CD4-positive, CD25-positive, alpha-beta regulatory T cell (primary cell): ENCODE measurements at regions not wholly inside any gene's neighbourhood (a gene's known extent, or its start where the extent isn't known, plus 50 kb on each side); places are given as distances from the start of the nearest gene placed in this dataset.

Source experiments
- ATAC-seq, 2 donors: fragments of 150-1000 bp; cut with Tn5 transposase; one replicate each; pipeline ENCODE4 v1.10.0; 2021; ENCODE audit warnings: low read depth in 2 of 2, moderate number of reproducible peaks in 2 of 2, moderate library complexity in 1 of 2
- DNase-seq, 3 donors: peaks; one replicate each; pipeline versions ENCODE4 v3.0.0 to v3.0.0-alpha.2; 2012 to 2022; ENCODE audit warnings: mixed read lengths in 1 of 3
- H3K27ac ChIP-seq: one replicate; pipeline ENCODE4 v1.7.0; 2013; ENCODE audit warnings: mild to moderate bottlenecking, low read length; ENCODE audit not compliant: insufficient read depth, poor library complexity, severe bottlenecking
- H3K27me3 ChIP-seq: one replicate; pipeline ENCODE4 v1.7.0; 2013; ENCODE audit warnings: low read length; ENCODE audit not compliant: control insufficient read depth, insufficient read depth
- H3K36me3 ChIP-seq: one replicate; pipeline ENCODE4 v1.7.0; 2013; ENCODE audit warnings: mild to moderate bottlenecking, low read length, moderate library complexity; ENCODE audit not compliant: control insufficient read depth, insufficient read depth
- H3K4me1 ChIP-seq: 2 replicates; pipeline ENCODE4 v1.7.0; 2013; ENCODE audit warnings: mild to moderate bottlenecking, low read length; ENCODE audit not compliant: insufficient read depth, control insufficient read depth, poor library complexity, severe bottlenecking
- H3K4me3 ChIP-seq: one replicate; pipeline ENCODE4 v1.7.0; 2013; ENCODE audit warnings: low read depth, mild to moderate bottlenecking, low read length, moderate library complexity
- H3K9me3 ChIP-seq, 2 experiments: 1 replicate in 1 of 2; 2 replicates in 1 of 2; pipeline ENCODE4 v1.7.0; 2013; ENCODE audit warnings: low read length in 2 of 2, mild to moderate bottlenecking in 1 of 2, moderate library complexity in 1 of 2; ENCODE audit not compliant: control insufficient read depth in 2 of 2
- H3K27ac Mint-ChIP-seq, 3 donors: one replicate each; pipeline ENCODE4 v1.8.0; 2020 to 2022; ENCODE audit warnings: mild to moderate bottlenecking in 3 of 3, mixed read lengths in 3 of 3, moderate library complexity in 2 of 3
- H3K27me3 Mint-ChIP-seq: one replicate; pipeline ENCODE4 v1.8.0; 2022; ENCODE audit warnings: mild to moderate bottlenecking, mixed read lengths
- H3K36me3 Mint-ChIP-seq: one replicate; pipeline ENCODE4 v1.8.0; 2020; ENCODE audit warnings: mixed read lengths
- H3K4me1 Mint-ChIP-seq, 4 donors: one replicate each; pipeline ENCODE4 v1.8.0; 2020 to 2022; ENCODE audit warnings: mixed read lengths in 4 of 4, mild to moderate bottlenecking in 1 of 4
- H3K4me3 Mint-ChIP-seq, 4 donors: one replicate each; pipeline ENCODE4 v1.8.0; 2020 to 2022; ENCODE audit warnings: mild to moderate bottlenecking in 4 of 4, mixed read lengths in 4 of 4, moderate library complexity in 3 of 4
- H3K9me3 Mint-ChIP-seq, 7 donors: one replicate each; pipeline ENCODE4 v1.8.0; 2020 to 2022; ENCODE audit warnings: mixed read lengths in 7 of 7, mild to moderate bottlenecking in 3 of 7, moderate library complexity in 2 of 7

GRCh38 chr12:46493150-46493833 is 120.7 kb upstream of the SLC38A2 start:
- no peak overlapping the region for H3K4me3 Mint-ChIP-seq
- no peak for ATAC-seq
- H3K27me3 Mint-ChIP-seq = no peaks in the 10 kb centered on the region
- no peak overlapping the region for H3K27ac ChIP-seq
- H3K4me1 Mint-ChIP-seq = no peaks in the 10 kb centered on the region
- H3K9me3 Mint-ChIP-seq = peaks cover 0 to 3% (median 0%) of the 10 kb centered on the region in 7 donors
- no peaks in the 10 kb centered on the region for H3K36me3 ChIP-seq
- no peaks in the 10 kb centered on the region for H3K36me3 Mint-ChIP-seq
- no peak overlapping the region for H3K4me3 ChIP-seq
- H3K27ac Mint-ChIP-seq = no peak overlapping the region
- H3K4me1 ChIP-seq = no peaks in the 10 kb centered on the region
- H3K9me3 ChIP-seq = no peaks in the 10 kb centered on the region
- no peaks in the 10 kb centered on the region for H3K27me3 ChIP-seq
- DNase-seq = no peak

GRCh38 chr12:46492471-46493085 is 120.0 kb upstream of the SLC38A2 start:
- no peak overlapping the region for H3K27ac Mint-ChIP-seq
- H3K4me1 ChIP-seq = no peaks in the 10 kb centered on the region
- no peaks in the 10 kb centered on the region for H3K27me3 ChIP-seq
- no peaks in the 10 kb centered on the region for H3K36me3 ChIP-seq
- no peaks in the 10 kb centered on the region for H3K27me3 Mint-ChIP-seq
- H3K27ac ChIP-seq = no peak overlapping the region
- no peaks in the 10 kb centered on the region for H3K36me3 Mint-ChIP-seq
- no peak overlapping the region for H3K4me3 ChIP-seq
- no peaks in the 10 kb centered on the region for H3K4me1 Mint-ChIP-seq
- no peaks in the 10 kb centered on the region for H3K9me3 ChIP-seq
- no peak overlapping the region for H3K4me3 Mint-ChIP-seq
- H3K9me3 Mint-ChIP-seq = peaks cover 0 to 2% (median 0%) of the 10 kb centered on the region in 7 donors
- DNase-seq = no peak
- no peak for ATAC-seq

- Histone ChIP-seq H3K27ac (no peak overlapping the region), H3K9me3 (no peaks in the 10 kb centered on the region), H3K27me3 (no peaks in the 10 kb centered on the region), H3K4me3 (no peak overlapping the region), H3K36me3 (no peaks in the 10 kb centered on the region), H3K4me1 (no peaks in the 10 kb centered on the region)
- Mint-ChIP-seq H3K27ac (no peak overlapping the region), H3K4me1 (no peaks in the 10 kb centered on the region), H3K36me3 (no peaks in the 10 kb centered on the region), H3K4me3 (no peak overlapping the region), H3K27me3 (no peaks in the 10 kb centered on the region), H3K9me3 (peaks cover 0 to 2% (median 0%) of the 10 kb centered on the region in 7 donors)
- no peak for DNase-seq
- ATAC-seq = no peak
Measured at GRCh38 chr12:46491548-46491947, 119.0 kb upstream of the SLC38A2 start.

- Histone ChIP-seq H3K4me1 (no peaks in the 10 kb centered on the region), H3K27ac (no peak overlapping the region), H3K4me3 (no peak overlapping the region), H3K27me3 (no peaks in the 10 kb centered on the region), H3K36me3 (no peaks in the 10 kb centered on the region), H3K9me3 (no peaks in the 10 kb centered on the region)
- no peak for ATAC-seq
- Mint-ChIP-seq H3K27me3 (no peaks in the 10 kb centered on the region), H3K36me3 (no peaks in the 10 kb centered on the region), H3K9me3 (peaks cover 0 to 2% (median 0%) of the 10 kb centered on the region in 7 donors), H3K4me3 (no peak overlapping the region), H3K27ac (no peak overlapping the region), H3K4me1 (no peaks in the 10 kb centered on the region)
- DNase-seq = no peak
Measured at GRCh38 chr12:46490635-46491034, 118.1 kb upstream of the SLC38A2 start.

- Mint-ChIP-seq H3K36me3 (no peaks in the 10 kb centered on the region), H3K4me3 (no peak overlapping the region), H3K9me3 (peaks cover 0 to 2% (median 0%) of the 10 kb centered on the region in 7 donors), H3K4me1 (no peaks in the 10 kb centered on the region), H3K27me3 (no peaks in the 10 kb centered on the region), H3K27ac (no peak overlapping the region)
- no peak overlapping the region for H3K27ac ChIP-seq
- ATAC-seq (no peak), DNase-seq (no peak)
- H3K36me3 ChIP-seq = no peaks in the 10 kb centered on the region
- H3K9me3 ChIP-seq = no peaks in the 10 kb centered on the region
- no peak overlapping the region for H3K4me3 ChIP-seq
- H3K27me3 ChIP-seq = no peaks in the 10 kb centered on the region
- H3K4me1 ChIP-seq = no peaks in the 10 kb centered on the region
Measured at GRCh38 chr12:46489951-46490388, 117.4 kb upstream of the SLC38A2 start.

- H3K27ac Mint-ChIP-seq = no peak overlapping the region
Measured at GRCh38 chr12:46487567-46488131, 115.1 kb upstream of the SLC38A2 start.

GRCh38 chr12:46486588-46486987 is 114.0 kb upstream of the SLC38A2 start:
- Mint-ChIP-seq H3K4me1 (peaks cover 0 to 2% (median 0%) of the 10 kb centered on the region in 4 donors), H3K27me3 (no peaks in the 10 kb centered on the region), H3K9me3 (peaks cover 0 to 2% (median 0%) of the 10 kb centered on the region in 7 donors), H3K36me3 (no peaks in the 10 kb centered on the region), H3K27ac (no peak overlapping the region), H3K4me3 (no peak overlapping the region)
- no peaks in the 10 kb centered on the region for H3K27me3 ChIP-seq
- no peak for ATAC-seq
- no peak overlapping the region for H3K27ac ChIP-seq
- no peaks in the 10 kb centered on the region for H3K9me3 ChIP-seq
- H3K4me1 ChIP-seq = no peaks in the 10 kb centered on the region
- DNase-seq = no peak
- H3K36me3 ChIP-seq = no peaks in the 10 kb centered on the region
- no peak overlapping the region for H3K4me3 ChIP-seq

More at GRCh38 chr12:46487567-46488131, 115.1 kb upstream of the SLC38A2 start:
- Histone ChIP-seq H3K27me3 (no peaks in the 10 kb centered on the region), H3K27ac (no peak overlapping the region), H3K4me1 (no peaks in the 10 kb centered on the region), H3K4me3 (no peak overlapping the region), H3K9me3 (no peaks in the 10 kb centered on the region), H3K36me3 (no peaks in the 10 kb centered on the region)
- Mint-ChIP-seq H3K4me1 (peaks cover 0 to 2% (median 0%) of the 10 kb centered on the region in 4 donors), H3K36me3 (no peaks in the 10 kb centered on the region), H3K4me3 (no peak overlapping the region), H3K27me3 (no peaks in the 10 kb centered on the region), H3K9me3 (peaks cover 0 to 2% (median 0%) of the 10 kb centered on the region in 7 donors)
- ATAC-seq (no peak), DNase-seq (no peak)
